Esophagus squamous epithelium (tissue), 4 donors: ENCODE measurements at regions not wholly inside any gene's neighbourhood (a gene's known extent, or its start where the extent isn't known, plus 50 kb on each side); places are given as distances from the start of the nearest gene placed in this dataset.

Experiments used
- POLR2A ChIP-seq, 4 donors: fragments of 450-650 bp; IDR thresholded peaks; one replicate each; pipeline ENCODE4 v1.6.1; 2017; ENCODE audit warnings: antibody characterized with exemption in 4 of 4, mild to moderate bottlenecking in 4 of 4, moderate library complexity in 3 of 4
- TF ChIP-seq, protein P1 (sequence below), 6 experiments: fragments of 450-650 bp in 4 of 6; fragments of 200-600 bp in 2 of 6; sonication (generic) in 2 of 6; IDR thresholded peaks; one replicate each; pipeline ENCODE4 v1.5.1; 2016 to 2019; ENCODE audit warnings: antibody characterized with exemption in 6 of 6, mild to moderate bottlenecking in 4 of 6, moderate library complexity in 4 of 6

DNA sequence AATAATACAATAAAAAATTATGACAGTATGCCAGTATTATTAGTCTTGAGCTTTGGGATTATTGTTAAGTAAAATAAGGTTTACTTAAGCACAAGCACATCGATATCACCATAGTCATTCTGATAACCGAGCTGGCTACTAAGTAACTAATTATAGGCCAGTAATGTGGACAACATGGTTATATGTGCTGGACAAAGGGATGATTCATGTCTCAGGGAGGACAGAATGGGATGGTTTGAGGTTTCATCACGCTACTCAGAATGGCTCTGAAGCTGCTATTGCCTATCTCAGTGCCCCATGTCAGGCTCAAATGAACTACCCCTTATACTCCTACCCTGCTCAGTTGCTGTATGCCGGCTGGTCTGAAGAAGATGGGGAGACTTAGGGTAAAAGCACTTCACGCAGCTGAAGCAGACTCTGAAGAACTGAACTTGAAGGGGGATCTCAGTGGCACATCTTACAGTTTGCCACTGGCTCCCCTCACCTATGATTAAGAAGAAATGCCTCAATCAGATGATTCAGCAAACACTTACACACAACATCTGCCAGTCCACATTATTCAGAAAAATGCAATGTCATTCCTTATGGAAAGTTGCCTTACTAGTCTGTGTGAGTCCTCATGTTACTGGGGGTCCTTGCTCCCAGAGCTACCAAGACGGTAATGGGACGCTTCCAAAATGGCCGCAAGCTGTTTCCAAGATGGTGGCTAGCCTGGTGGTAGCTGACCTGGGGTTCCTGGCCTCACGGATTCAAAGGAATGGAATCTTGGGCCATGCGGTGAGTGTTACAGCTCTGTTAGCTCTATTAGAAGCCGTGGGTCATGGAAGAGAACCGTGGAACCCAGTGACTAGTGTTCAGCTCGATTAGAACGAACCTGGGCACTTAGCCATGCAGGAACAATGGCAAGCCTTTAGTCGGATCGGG lies 1098.6 kb downstream of the TAF11L14 start:
- TF ChIP-seq, protein P1, sequence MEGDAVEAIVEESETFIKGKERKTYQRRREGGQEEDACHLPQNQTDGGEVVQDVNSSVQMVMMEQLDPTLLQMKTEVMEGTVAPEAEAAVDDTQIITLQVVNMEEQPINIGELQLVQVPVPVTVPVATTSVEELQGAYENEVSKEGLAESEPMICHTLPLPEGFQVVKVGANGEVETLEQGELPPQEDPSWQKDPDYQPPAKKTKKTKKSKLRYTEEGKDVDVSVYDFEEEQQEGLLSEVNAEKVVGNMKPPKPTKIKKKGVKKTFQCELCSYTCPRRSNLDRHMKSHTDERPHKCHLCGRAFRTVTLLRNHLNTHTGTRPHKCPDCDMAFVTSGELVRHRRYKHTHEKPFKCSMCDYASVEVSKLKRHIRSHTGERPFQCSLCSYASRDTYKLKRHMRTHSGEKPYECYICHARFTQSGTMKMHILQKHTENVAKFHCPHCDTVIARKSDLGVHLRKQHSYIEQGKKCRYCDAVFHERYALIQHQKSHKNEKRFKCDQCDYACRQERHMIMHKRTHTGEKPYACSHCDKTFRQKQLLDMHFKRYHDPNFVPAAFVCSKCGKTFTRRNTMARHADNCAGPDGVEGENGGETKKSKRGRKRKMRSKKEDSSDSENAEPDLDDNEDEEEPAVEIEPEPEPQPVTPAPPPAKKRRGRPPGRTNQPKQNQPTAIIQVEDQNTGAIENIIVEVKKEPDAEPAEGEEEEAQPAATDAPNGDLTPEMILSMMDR (IDR thresholded peaks at IDR 0.05) = no peak
- no peak for TF ChIP-seq POLR2A (IDR thresholded peaks at IDR 0.05)
